PFSK-1 (cell line): ENCODE measurements at regions not wholly inside any gene's neighbourhood (a gene's known extent, or its start where the extent isn't known, plus 50 kb on each side); places are given as distances from the start of the nearest gene placed in this dataset.

Source experiments
- FOXP2 ChIP-seq: optimal IDR thresholded peaks from 2 replicates; pipeline ENCODE3; 2011; ENCODE audit warnings: borderline replicate concordance, control low read depth, inconsistent platforms; ENCODE audit not compliant: insufficient read depth; ENCODE audit errors: extremely low read length, extremely low read depth
- POLR2AphosphoS5 ChIP-seq: IDR thresholded peaks from 2 replicates; pipeline ENCODE4 v1.6.1; 2012; ENCODE audit warnings: low read depth, mild to moderate bottlenecking, control low read depth, low read length, moderate library complexity
- REST ChIP-seq, 2 experiments: IDR thresholded peaks; 2 replicates each; pipeline versions ENCODE4 v1.6.1 to v1.8.0; 2011 to 2012; ENCODE audit warnings: low read depth in 2 of 2, low read length in 2 of 2, control low read depth in 1 of 2, inconsistent platforms in 1 of 2, mild to moderate bottlenecking in 1 of 2, moderate library complexity in 1 of 2; ENCODE audit not compliant: insufficient read depth in 1 of 2
- SIN3A ChIP-seq: IDR thresholded peaks from 2 replicates; pipeline ENCODE4 v1.6.1; 2012; ENCODE audit warnings: mild to moderate bottlenecking, low read length, moderate library complexity, borderline replicate concordance; ENCODE audit not compliant: insufficient read depth
- TAF1 ChIP-seq: IDR thresholded peaks from 2 replicates; pipeline ENCODE4 v1.6.1; 2012; ENCODE audit warnings: low read length, control low read depth, borderline replicate concordance; ENCODE audit not compliant: insufficient read depth

- TF ChIP-seq SIN3A (no peak), POLR2AphosphoS5 (no peak), FOXP2 (no peak), TAF1 (no peak), REST (IDR thresholded peaks at IDR 0.05; ENCODE audit: insufficient read depth in 1 of 2, low read depth in 2 of 2, low read length in 2 of 2) (no peak)
Measured at GRCh38 chr3:147838652-147839051, 429.5 kb downstream of the ZIC1 start.

- TF ChIP-seq FOXP2 (no peak), SIN3A (no peak), TAF1 (no peak), REST (IDR thresholded peaks at IDR 0.05; ENCODE audit: insufficient read depth in 1 of 2, low read depth in 2 of 2, low read length in 2 of 2) (no peak), POLR2AphosphoS5 (no peak)
Measured at GRCh38 chr3:147843331-147843730, 434.2 kb downstream of the ZIC1 start.

- TF ChIP-seq TAF1 (no peak), REST (IDR thresholded peaks at IDR 0.05; ENCODE audit: insufficient read depth in 1 of 2, low read depth in 2 of 2, low read length in 2 of 2) (no peak), SIN3A (no peak), FOXP2 (no peak), POLR2AphosphoS5 (no peak)
Measured at GRCh38 chr3:147846293-147846692, 437.1 kb downstream of the ZIC1 start.

GRCh38 chr3:147846854-147847478, 437.8 kb downstream of the ZIC1 start:
- no peak for TF ChIP-seq TAF1
- no peak for TF ChIP-seq FOXP2
- no peak for TF ChIP-seq REST (IDR thresholded peaks at IDR 0.05; ENCODE audit: insufficient read depth in 1 of 2, low read depth in 2 of 2, low read length in 2 of 2)
- no peak for TF ChIP-seq SIN3A
- no peak for TF ChIP-seq POLR2AphosphoS5
